Caco-2 (cell line): ENCODE measurements at regions not wholly inside any gene's neighbourhood (a gene's known extent, or its start where the extent isn't known, plus 50 kb on each side); places are given as distances from the start of the nearest gene placed in this dataset.
"Not testable (repeated sequence)": the region's sequence is repeated elsewhere in the genome, so short reads cannot be mapped to it uniquely, and the experiment has no call there.

Source experiments
- BruUV-seq: library from RNA; stranded (reverse); fragments of 400-500 nt; replicated peaks from 2 replicates; lab custom pipeline; 2021; lab: Mats Ljungman, UMichigan
- CTCF ChIA-PET: fragments of 300-600 bp; sonication (Branson Sonifier 250); formaldehyde crosslinking; loops from one replicate; lab custom pipeline; 2022; ENCODE audit warnings: antibody characterized with exemption; lab: Charles Lee
- POLR2A ChIA-PET: fragments of 300-600 bp; sonication (Branson Sonifier 250); formaldehyde crosslinking; loops from one replicate; lab custom pipeline; 2022; ENCODE audit warnings: antibody characterized with exemption; lab: Charles Lee
- DNase-seq, 2 experiments: peaks; one replicate each; pipeline versions ENCODE4 v3.0.0 to v3.0.0-alpha.2; 2020 to 2022
- H3K27me3 ChIP-seq: replicated peaks from 2 replicates; pipeline ENCODE4 v1.6.0; 2011; ENCODE audit warnings: low read length; ENCODE audit not compliant: control insufficient read depth, insufficient read depth
- H3K36me3 ChIP-seq: 2 replicates; pipeline ENCODE4 v1.5.1; 2011; ENCODE audit warnings: low read length; ENCODE audit not compliant: control insufficient read depth, insufficient read depth
- H3K4me1 ChIP-seq: fragments of 250-450 bp; sonication (Bioruptor Pico); 2 replicates; pipeline ENCODE4 v1.5.1; 2020; ENCODE audit warnings: mild to moderate bottlenecking
- H3K4me3 ChIP-seq: 2 replicates; pipeline ENCODE4 v1.5.1; 2011; ENCODE audit warnings: low read depth, mild to moderate bottlenecking, control low read depth, low read length
- H3K9me3 ChIP-seq: fragments of 250-450 bp; sonication (Bioruptor Pico); 2 replicates; pipeline ENCODE4 v1.5.1; 2020; ENCODE audit warnings: mild to moderate bottlenecking, moderate library complexity
- H3K27ac Mint-ChIP-seq: one replicate; pipeline ENCODE4 v1.8.0; 2022; ENCODE audit warnings: mixed read lengths; ENCODE audit not compliant: unreplicated experiment
- H3K27me3 Mint-ChIP-seq: one replicate; pipeline ENCODE4 v1.8.0; 2022; ENCODE audit warnings: mixed read lengths; ENCODE audit not compliant: insufficient read depth, unreplicated experiment
- H3K36me3 Mint-ChIP-seq: one replicate; pipeline ENCODE4 v1.8.0; 2022; ENCODE audit warnings: mild to moderate bottlenecking, mixed read lengths; ENCODE audit not compliant: insufficient read depth, unreplicated experiment
- H3K4me1 Mint-ChIP-seq: one replicate; pipeline ENCODE4 v1.8.0; 2022; ENCODE audit warnings: low read depth, mixed read lengths; ENCODE audit not compliant: unreplicated experiment
- H3K4me3 Mint-ChIP-seq: one replicate; pipeline ENCODE4 v1.8.0; 2022; ENCODE audit warnings: mild to moderate bottlenecking, moderate library complexity, mixed read lengths; ENCODE audit not compliant: unreplicated experiment
- H3K9me3 Mint-ChIP-seq: one replicate; pipeline ENCODE4 v1.8.0; 2022; ENCODE audit warnings: mixed read lengths; ENCODE audit not compliant: unreplicated experiment
- CTCF ChIP-seq, 2 experiments: fragments of 200-600 bp in 1 of 2; IDR thresholded peaks; 1 replicate in 1 of 2; 2 replicates in 1 of 2; pipeline versions ENCODE4 v1.5.1 to v1.8.0; 2011 to 2022; ENCODE audit warnings: antibody characterized with exemption in 1 of 2, control low read depth in 1 of 2, inconsistent platforms in 1 of 2, low read depth in 1 of 2, low read length in 1 of 2, mild to moderate bottlenecking in 1 of 2, moderate library complexity in 1 of 2; ENCODE audit not compliant: insufficient read depth in 1 of 2, severe bottlenecking in 1 of 2, unreplicated experiment in 1 of 2
- intact Hi-C: fragments of 100-400 bp; cut with micrococcal nuclease; formaldehyde crosslinking; loops from one replicate; pipeline ENCODE4 v1.10.0; 2022; ENCODE audit not compliant: unreplicated experiment

- intact Hi-C loops = no loop called here
Measured at GRCh38 chr1:203996126-203996525, 76.8 kb upstream of the SOX13 start.

GRCh38 chr1:203998571-203998970, 74.3 kb upstream of the SOX13 start:
- H3K9me3 ChIP-seq, H3K36me3 Mint-ChIP-seq, H3K27me3 Mint-ChIP-seq, H3K27me3 ChIP-seq, H3K27ac Mint-ChIP-seq, BruUV-seq, intact Hi-C loops, H3K4me1 ChIP-seq, H3K36me3 ChIP-seq, DNase-seq, H3K4me3 ChIP-seq, CTCF ChIA-PET, H3K4me3 Mint-ChIP-seq: not testable (repeated sequence)
- Mint-ChIP-seq H3K9me3 (peaks cover 12% of the 10 kb centered on the region), H3K4me1 (peaks cover 25% of the 10 kb centered on the region)
- POLR2A ChIA-PET = interaction anchor here (0.7 kb wide), 1 partner anchor 61 kb away, joined by 3 read pairs; no protein-coding TSS in a partner anchor

More at GRCh38 chr1:203996126-203996525, 76.8 kb upstream of the SOX13 start:
- Histone ChIP-seq H3K36me3 (no peaks in the 10 kb centered on the region), H3K4me3 (no peak overlapping the region), H3K4me1 (no peaks in the 10 kb centered on the region), H3K9me3 (no peaks in the 10 kb centered on the region; the same call in 1 of the 2 replicates), H3K27me3 (no peaks in the 10 kb centered on the region; the same call in 1 of the 2 replicates)
- no peak for TF ChIP-seq CTCF (IDR thresholded peaks at IDR 0.05; ENCODE audit: insufficient read depth in 1 of 2, low read depth in 1 of 2, low read length in 1 of 2, severe bottlenecking in 1 of 2, unreplicated experiment in 1 of 2)
- ChIA-PET POLR2A (no interaction called here), CTCF (no interaction called here)
- no TSS peak for BruUV-seq
- peak overlapping the region; percentile 58 for H3K27ac Mint-ChIP-seq
- DNase-seq = peak in 1 of 2 experiments; percentile 24
- no peaks in the 10 kb centered on the region for H3K27me3 Mint-ChIP-seq
- no peaks in the 10 kb centered on the region for H3K36me3 Mint-ChIP-seq
- peaks cover 3% of the 10 kb centered on the region for H3K9me3 Mint-ChIP-seq
- H3K4me1 Mint-ChIP-seq = peaks cover 15% of the 10 kb centered on the region
- no peak overlapping the region for H3K4me3 Mint-ChIP-seq

GRCh38 chr1:203999618-204000017, 73.3 kb upstream of the SOX13 start:
- no peak for DNase-seq
- ChIA-PET CTCF (no interaction called here), POLR2A (no interaction called here)
- H3K9me3 Mint-ChIP-seq = peaks cover 12% of the 10 kb centered on the region
- H3K27me3 Mint-ChIP-seq = no peaks in the 10 kb centered on the region
- H3K4me3 ChIP-seq = no peak overlapping the region
- H3K27ac Mint-ChIP-seq = peak overlapping the region; percentile 15
- no peaks in the 10 kb centered on the region for H3K36me3 ChIP-seq
- H3K27me3 ChIP-seq = no peaks in the 10 kb centered on the region; the same call in 1 of the 2 replicates
- no peak for TF ChIP-seq CTCF (IDR thresholded peaks at IDR 0.05; ENCODE audit: insufficient read depth in 1 of 2, low read depth in 1 of 2, low read length in 1 of 2, severe bottlenecking in 1 of 2, unreplicated experiment in 1 of 2)
- no peak overlapping the region for H3K4me3 Mint-ChIP-seq
- H3K4me1 Mint-ChIP-seq = peaks cover 30% of the 10 kb centered on the region
- intact Hi-C loops = loop anchor here (10.0 kb wide), 1 partner anchor 125 kb away; no protein-coding TSS in a partner anchor
- no TSS peak for BruUV-seq
- peaks cover 11% of the 10 kb centered on the region for H3K4me1 ChIP-seq
- H3K9me3 ChIP-seq = no peaks in the 10 kb centered on the region; the same call in 1 of the 2 replicates
- no peaks in the 10 kb centered on the region for H3K36me3 Mint-ChIP-seq
